ENCODE measurements at regions not wholly inside any gene's neighbourhood (a gene's known extent, or its start where the extent isn't known, plus 50 kb on each side); places are given as distances from the start of the nearest gene placed in this dataset.

DNA sequence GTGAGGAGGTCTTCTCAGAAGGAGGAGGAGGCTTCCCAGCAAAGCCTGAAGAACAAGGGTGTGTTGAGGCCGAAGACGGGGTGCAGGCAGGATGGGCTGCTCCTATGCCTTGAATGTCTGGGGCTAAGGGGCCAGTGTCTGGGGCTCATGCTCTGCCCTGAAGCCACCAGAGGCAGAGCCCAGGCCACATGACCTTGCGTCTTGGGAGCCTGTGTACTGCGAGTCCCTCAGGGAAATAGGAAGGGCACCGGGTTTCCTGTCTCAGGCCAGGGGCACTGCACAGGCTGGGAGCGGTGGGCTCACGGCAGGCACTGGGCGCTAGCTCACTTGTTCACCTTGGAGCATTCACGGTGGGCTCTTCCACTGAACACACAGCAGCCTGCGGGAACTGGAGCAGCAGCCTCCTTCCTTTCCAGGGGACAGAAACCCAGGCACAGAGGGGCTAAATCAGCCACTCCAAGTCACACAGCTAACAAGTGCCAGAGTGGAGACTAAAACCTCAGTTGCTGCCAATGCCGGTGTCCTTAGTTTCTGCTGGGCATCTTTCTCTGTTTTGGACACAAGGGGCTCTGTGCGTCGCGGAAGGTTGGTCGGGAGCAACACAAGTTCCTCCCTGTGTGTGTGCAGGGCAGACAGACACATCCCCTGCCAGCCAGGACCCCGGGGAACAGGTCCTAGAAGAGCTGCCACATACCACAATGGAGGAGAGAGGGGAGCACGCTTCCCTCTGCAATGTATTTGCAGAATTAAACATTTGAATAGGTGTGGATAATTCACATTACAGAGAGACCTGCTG lies 104.8 kb upstream of the C1orf174 start:
- TF ChIP-seq, protein P1, sequence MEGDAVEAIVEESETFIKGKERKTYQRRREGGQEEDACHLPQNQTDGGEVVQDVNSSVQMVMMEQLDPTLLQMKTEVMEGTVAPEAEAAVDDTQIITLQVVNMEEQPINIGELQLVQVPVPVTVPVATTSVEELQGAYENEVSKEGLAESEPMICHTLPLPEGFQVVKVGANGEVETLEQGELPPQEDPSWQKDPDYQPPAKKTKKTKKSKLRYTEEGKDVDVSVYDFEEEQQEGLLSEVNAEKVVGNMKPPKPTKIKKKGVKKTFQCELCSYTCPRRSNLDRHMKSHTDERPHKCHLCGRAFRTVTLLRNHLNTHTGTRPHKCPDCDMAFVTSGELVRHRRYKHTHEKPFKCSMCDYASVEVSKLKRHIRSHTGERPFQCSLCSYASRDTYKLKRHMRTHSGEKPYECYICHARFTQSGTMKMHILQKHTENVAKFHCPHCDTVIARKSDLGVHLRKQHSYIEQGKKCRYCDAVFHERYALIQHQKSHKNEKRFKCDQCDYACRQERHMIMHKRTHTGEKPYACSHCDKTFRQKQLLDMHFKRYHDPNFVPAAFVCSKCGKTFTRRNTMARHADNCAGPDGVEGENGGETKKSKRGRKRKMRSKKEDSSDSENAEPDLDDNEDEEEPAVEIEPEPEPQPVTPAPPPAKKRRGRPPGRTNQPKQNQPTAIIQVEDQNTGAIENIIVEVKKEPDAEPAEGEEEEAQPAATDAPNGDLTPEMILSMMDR (IDR thresholded peaks at IDR 0.05) = no peak
- no peak for TF ChIP-seq POLR2A (IDR thresholded peaks at IDR 0.05)

Data from tibial nerve (tissue), 3 donors.